ENCODE measurements at regions not wholly inside any gene's neighbourhood (a gene's known extent, or its start where the extent isn't known, plus 50 kb on each side); places are given as distances from the start of the nearest gene placed in this dataset.

DNA sequence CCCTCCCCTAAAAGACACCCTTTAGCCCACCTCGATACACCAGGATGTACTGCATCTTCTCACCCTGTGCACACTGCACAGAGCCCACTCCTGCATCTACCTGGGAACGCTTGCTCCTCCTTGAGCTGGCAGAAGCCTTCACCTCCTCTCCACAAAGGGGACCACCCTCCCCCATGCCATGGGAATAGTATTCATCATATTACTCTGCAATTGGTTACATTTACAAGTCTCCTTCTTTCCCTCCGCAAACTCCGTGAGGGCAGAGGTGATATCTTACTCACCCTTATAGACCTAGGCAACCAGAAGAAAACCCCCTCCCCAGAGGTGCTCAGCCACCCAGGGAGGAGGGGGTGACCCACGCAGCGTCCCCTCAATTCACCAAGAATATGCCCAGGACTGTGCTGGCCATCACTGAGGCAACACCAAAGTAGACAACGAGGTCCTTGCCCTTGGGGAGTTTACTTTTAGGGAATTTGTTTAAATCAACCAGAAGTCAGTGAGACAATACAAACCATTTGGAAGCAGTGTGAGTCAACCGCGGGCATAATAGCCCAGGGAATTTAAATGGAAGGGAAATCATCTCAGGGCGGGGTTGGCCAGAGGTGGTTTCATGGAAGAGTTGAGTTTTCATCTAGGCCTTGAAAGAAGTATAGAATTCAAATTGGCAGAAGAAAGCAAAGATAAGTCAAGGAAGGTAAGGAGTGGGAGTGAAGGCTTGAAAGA is 214.5 kb downstream of the BARX2 start:
- Mint-ChIP-seq H3K36me3 (ENCODE audit: unreplicated experiment) (no peaks in the 10 kb centered on the region), H3K27ac (ENCODE audit: unreplicated experiment) (no peak overlapping the region), H3K4me1 (ENCODE audit: low read depth, unreplicated experiment) (peaks cover 5% of the 10 kb centered on the region), H3K27me3 (ENCODE audit: unreplicated experiment) (no peaks in the 10 kb centered on the region), H3K4me3 (ENCODE audit: unreplicated experiment) (no peak overlapping the region), H3K9me3 (ENCODE audit: unreplicated experiment) (peaks cover 4% of the 10 kb centered on the region)
- TF ChIP-seq, protein P1, sequence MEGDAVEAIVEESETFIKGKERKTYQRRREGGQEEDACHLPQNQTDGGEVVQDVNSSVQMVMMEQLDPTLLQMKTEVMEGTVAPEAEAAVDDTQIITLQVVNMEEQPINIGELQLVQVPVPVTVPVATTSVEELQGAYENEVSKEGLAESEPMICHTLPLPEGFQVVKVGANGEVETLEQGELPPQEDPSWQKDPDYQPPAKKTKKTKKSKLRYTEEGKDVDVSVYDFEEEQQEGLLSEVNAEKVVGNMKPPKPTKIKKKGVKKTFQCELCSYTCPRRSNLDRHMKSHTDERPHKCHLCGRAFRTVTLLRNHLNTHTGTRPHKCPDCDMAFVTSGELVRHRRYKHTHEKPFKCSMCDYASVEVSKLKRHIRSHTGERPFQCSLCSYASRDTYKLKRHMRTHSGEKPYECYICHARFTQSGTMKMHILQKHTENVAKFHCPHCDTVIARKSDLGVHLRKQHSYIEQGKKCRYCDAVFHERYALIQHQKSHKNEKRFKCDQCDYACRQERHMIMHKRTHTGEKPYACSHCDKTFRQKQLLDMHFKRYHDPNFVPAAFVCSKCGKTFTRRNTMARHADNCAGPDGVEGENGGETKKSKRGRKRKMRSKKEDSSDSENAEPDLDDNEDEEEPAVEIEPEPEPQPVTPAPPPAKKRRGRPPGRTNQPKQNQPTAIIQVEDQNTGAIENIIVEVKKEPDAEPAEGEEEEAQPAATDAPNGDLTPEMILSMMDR (IDR thresholded peaks at IDR 0.05; ENCODE audit: partially characterized antibody, unreplicated experiment) = no peak
- DNase-seq = no peak

DNA sequence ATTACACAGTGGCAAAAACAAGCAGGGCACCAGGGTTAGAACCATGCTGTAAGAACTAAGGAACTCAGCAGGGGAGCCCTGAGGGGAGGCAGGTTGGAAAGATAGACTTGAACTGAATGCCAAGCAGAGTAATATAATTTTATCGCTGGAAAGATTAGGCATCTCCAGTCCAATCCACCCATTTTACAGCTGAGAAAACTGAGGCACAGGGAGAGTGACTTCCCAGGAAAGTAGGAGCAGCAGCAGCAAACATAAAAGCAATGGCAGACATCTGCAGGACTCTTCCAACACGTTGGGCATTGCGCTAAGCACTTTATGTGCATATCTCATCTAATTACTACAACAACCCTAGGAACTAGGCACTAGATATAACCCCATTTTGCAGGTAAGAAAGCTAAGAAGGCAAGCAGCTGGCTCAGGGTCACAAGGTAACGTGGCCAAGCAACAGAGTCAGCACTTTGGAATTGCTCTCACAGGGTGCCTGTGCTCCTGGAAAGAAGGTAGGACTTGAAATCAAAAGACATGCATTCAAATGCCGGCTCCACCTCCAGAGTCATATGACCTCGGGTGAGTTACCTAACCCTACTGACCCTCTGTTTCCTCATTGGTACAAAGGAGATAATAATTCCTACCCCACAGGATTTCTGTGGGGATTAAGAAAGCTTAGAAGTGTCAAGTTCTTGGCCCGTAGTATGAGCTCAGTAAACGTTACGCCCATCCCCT is 215.3 kb downstream of the BARX2 start:
- H3K27ac Mint-ChIP-seq (ENCODE audit: unreplicated experiment) = no peak overlapping the region
- H3K27me3 Mint-ChIP-seq (ENCODE audit: unreplicated experiment) = no peaks in the 10 kb centered on the region
- no peak for DNase-seq
- H3K36me3 Mint-ChIP-seq (ENCODE audit: unreplicated experiment) = no peaks in the 10 kb centered on the region
- TF ChIP-seq, protein P1 (IDR thresholded peaks at IDR 0.05; ENCODE audit: partially characterized antibody, unreplicated experiment) = no peak
- H3K4me3 Mint-ChIP-seq (ENCODE audit: unreplicated experiment) = no peak overlapping the region
- H3K4me1 Mint-ChIP-seq (ENCODE audit: low read depth, unreplicated experiment) = peaks cover 5% of the 10 kb centered on the region
- H3K9me3 Mint-ChIP-seq (ENCODE audit: unreplicated experiment) = peaks cover 4% of the 10 kb centered on the region

DNA sequence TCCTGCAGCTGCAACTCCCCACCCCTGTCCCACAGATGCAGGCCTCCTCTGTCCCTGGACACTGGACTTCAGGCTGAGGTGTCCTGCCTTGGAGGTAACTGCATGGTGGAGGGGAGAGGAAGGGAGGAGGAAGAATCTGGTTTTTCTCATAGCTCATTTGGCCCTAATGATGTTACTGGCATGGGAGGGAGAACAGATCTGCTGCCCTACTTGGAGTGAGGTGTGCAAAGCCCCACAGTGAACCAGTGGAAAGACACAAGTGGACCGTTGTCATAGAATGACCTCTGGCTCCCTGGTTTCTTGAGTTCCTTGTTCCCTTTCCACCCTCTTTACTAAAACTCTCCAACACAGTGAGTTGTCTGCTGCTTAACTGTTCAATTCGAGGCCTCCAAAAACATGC is 215.9 kb downstream of the BARX2 start:
- no peak for DNase-seq
- H3K36me3 Mint-ChIP-seq (ENCODE audit: unreplicated experiment) = peaks cover 4% of the 10 kb centered on the region
- no peak overlapping the region for H3K27ac Mint-ChIP-seq (ENCODE audit: unreplicated experiment)
- H3K4me3 Mint-ChIP-seq (ENCODE audit: unreplicated experiment) = no peak overlapping the region
- peaks cover 4% of the 10 kb centered on the region for H3K9me3 Mint-ChIP-seq (ENCODE audit: unreplicated experiment)
- H3K27me3 Mint-ChIP-seq (ENCODE audit: unreplicated experiment) = no peaks in the 10 kb centered on the region
- TF ChIP-seq, protein P1 (IDR thresholded peaks at IDR 0.05; ENCODE audit: partially characterized antibody, unreplicated experiment) = no peak
- peaks cover 5% of the 10 kb centered on the region for H3K4me1 Mint-ChIP-seq (ENCODE audit: low read depth, unreplicated experiment)

DNA sequence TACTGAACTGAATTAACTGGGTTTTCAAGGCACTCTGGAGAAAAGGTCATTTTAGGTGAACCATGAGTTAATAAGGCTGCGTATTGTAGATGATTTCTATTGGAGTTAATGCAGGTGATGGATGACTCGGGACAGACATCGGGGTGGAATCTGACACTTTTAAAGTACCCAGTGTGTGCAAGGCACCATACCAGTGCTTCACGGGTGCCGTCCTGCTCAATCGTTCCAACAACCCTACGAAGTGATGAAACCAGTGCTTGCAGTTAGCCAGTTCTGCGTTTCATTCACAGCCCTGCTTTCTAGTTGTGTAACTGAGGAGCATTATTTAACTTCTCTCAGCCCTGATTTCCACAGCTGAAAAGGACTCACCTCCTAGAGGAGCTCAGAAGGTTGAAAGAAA is 216.5 kb downstream of the BARX2 start:
- Mint-ChIP-seq H3K4me1 (ENCODE audit: low read depth, unreplicated experiment) (peaks cover 5% of the 10 kb centered on the region), H3K36me3 (ENCODE audit: unreplicated experiment) (peaks cover 4% of the 10 kb centered on the region), H3K27me3 (ENCODE audit: unreplicated experiment) (no peaks in the 10 kb centered on the region), H3K4me3 (ENCODE audit: unreplicated experiment) (no peak overlapping the region), H3K27ac (ENCODE audit: unreplicated experiment) (no peak overlapping the region), H3K9me3 (ENCODE audit: unreplicated experiment) (peaks cover 4% of the 10 kb centered on the region)
- TF ChIP-seq, protein P1 (IDR thresholded peaks at IDR 0.05; ENCODE audit: partially characterized antibody, unreplicated experiment) = no peak
- DNase-seq = no peak

DNA sequence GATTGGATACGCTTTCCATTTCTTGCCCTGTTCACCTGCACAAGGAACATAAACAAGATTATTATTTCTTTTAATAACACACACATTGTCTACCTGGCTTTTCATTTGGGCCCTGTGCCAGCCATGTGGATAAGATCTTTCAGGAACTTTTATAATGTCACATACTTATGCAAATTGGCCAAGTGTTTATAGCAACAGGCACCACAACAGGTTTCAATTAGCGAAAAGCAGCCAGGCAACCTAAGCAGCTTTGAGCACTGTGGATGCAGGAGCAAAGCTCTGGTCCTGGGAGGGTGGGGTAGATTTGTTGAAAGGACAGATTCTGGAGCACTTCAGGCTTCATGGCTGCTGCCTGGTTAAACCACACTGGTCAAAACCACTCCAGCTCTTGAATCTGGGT is 217.4 kb downstream of the BARX2 start:
- H3K36me3 Mint-ChIP-seq (ENCODE audit: unreplicated experiment) = peaks cover 4% of the 10 kb centered on the region
- no peak overlapping the region for H3K4me3 Mint-ChIP-seq (ENCODE audit: unreplicated experiment)
- H3K9me3 Mint-ChIP-seq (ENCODE audit: unreplicated experiment) = peaks cover 2% of the 10 kb centered on the region
- peaks cover 5% of the 10 kb centered on the region for H3K4me1 Mint-ChIP-seq (ENCODE audit: low read depth, unreplicated experiment)
- peaks cover 2% of the 10 kb centered on the region for H3K27me3 Mint-ChIP-seq (ENCODE audit: unreplicated experiment)
- no peak overlapping the region for H3K27ac Mint-ChIP-seq (ENCODE audit: unreplicated experiment)
- DNase-seq = no peak
- TF ChIP-seq, protein P1 (IDR thresholded peaks at IDR 0.05; ENCODE audit: partially characterized antibody, unreplicated experiment) = no peak
